Ovary (tissue), 7 donors: ENCODE measurements at regions not wholly inside any gene's neighbourhood (a gene's known extent, or its start where the extent isn't known, plus 50 kb on each side); places are given as distances from the start of the nearest gene placed in this dataset.
A peak's percentile ranks its signal among the peaks of the same experiment; 100 is the strongest.

Experiments
- DNase-seq, 5 donors: peaks; one replicate each; pipeline ENCODE4 v3.0.0-alpha.2; 2019 to 2020
- H3K27ac ChIP-seq, 2 donors: fragments of 200-600 bp; one replicate each; pipeline versions ENCODE4 v1.5.1 to v1.8.0; 2019 to 2022
- H3K27me3 ChIP-seq: fragments of 200-600 bp; one replicate; pipeline ENCODE4 v1.8.0; 2022
- H3K36me3 ChIP-seq: fragments of 200-600 bp; sonication (generic); one replicate; pipeline ENCODE4 v1.5.1; 2019
- H3K4me1 ChIP-seq: one replicate; pipeline ENCODE4 v1.8.1; 2013; ENCODE audit warnings: mild to moderate bottlenecking, moderate library complexity; ENCODE audit not compliant: insufficient read depth
- H3K4me3 ChIP-seq: fragments of 200-600 bp; sonication (generic); one replicate; pipeline ENCODE4 v1.5.1; 2017
- H3K9me3 ChIP-seq, 2 donors: fragments of 200-600 bp in 1 of 2; sonication (generic) in 1 of 2; one replicate each; pipeline versions ENCODE4 v1.5.1 to v1.8.1; 2013 to 2019; ENCODE audit warnings: mild to moderate bottlenecking in 1 of 2, moderate library complexity in 1 of 2
- EP300 ChIP-seq: sonication (generic); formaldehyde crosslinking; IDR thresholded peaks from one replicate; pipeline ENCODE4 v1.6.1; 2017; ENCODE audit warnings: antibody characterized with exemption
- POLR2A ChIP-seq: fragments of 450-650 bp; IDR thresholded peaks from one replicate; pipeline ENCODE4 v1.6.1; 2017; ENCODE audit warnings: antibody characterized with exemption, mild to moderate bottlenecking, moderate library complexity
- WGBS, 3 donors: extraction: QIAGEN DNeasy Blood & Tissue Kit in 1 of 3; methylation state at CpG; one replicate each; pipeline versions ENCODE4 v1.1.5 to v1.1.7; 2013 to 2017; 5-methylcytosine and 5-hydroxymethylcytosine counted together
- intact Hi-C, 4 donors: fragments of 100-400 bp; cut with DNase I; formaldehyde crosslinking; loops; one replicate each; pipeline versions ENCODE4 v1.11.0 to v1.15.1; 2022 to 2023
- TF ChIP-seq, protein P1 (sequence below), 3 donors: fragments of 450-650 bp in 2 of 3; fragments of 200-600 bp in 1 of 3; IDR thresholded peaks; one replicate each; pipeline versions ENCODE4 v1.5.1 to v1.8.0; 2016 to 2022; ENCODE audit warnings: antibody characterized with exemption in 3 of 3, mild to moderate bottlenecking in 1 of 3
- donor health status: DM: no; HTN: no; CAD: no; lungs with moderate emphysema.
- donor health status: DM: no; HTN: no; CAD: no.
- donor health status: Bipolar disorder and iron deficiency.
- donor health status: DM: no; HTN: no; CAD: no.
- donor health status: DM: yes; HTN: yes; CAD: no.

DNA sequence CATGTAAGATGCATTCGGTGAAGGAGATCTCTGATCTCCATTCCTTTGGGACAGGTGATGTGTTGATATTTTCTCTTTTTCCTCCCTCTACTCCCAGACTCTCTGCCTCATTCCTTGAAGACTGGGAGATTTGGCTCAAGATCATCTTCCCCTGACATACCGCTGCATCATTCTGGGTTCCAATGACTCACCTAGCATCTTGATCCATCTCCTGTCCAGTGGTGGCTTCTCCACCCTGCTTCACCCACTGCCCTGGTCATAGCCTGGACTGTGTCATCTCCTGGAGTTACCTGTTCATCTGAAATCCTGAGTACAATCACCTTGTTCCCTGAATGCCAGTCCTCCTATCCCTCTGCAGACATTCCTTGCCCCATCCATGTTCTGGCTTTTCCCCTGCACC, 57.4 kb upstream of the TRAK1 start:
- no peaks in the 10 kb centered on the region for H3K9me3 ChIP-seq
- TF ChIP-seq EP300: no peak
- TF ChIP-seq, protein P1, sequence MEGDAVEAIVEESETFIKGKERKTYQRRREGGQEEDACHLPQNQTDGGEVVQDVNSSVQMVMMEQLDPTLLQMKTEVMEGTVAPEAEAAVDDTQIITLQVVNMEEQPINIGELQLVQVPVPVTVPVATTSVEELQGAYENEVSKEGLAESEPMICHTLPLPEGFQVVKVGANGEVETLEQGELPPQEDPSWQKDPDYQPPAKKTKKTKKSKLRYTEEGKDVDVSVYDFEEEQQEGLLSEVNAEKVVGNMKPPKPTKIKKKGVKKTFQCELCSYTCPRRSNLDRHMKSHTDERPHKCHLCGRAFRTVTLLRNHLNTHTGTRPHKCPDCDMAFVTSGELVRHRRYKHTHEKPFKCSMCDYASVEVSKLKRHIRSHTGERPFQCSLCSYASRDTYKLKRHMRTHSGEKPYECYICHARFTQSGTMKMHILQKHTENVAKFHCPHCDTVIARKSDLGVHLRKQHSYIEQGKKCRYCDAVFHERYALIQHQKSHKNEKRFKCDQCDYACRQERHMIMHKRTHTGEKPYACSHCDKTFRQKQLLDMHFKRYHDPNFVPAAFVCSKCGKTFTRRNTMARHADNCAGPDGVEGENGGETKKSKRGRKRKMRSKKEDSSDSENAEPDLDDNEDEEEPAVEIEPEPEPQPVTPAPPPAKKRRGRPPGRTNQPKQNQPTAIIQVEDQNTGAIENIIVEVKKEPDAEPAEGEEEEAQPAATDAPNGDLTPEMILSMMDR (IDR thresholded peaks at IDR 0.05): no peak
- H3K4me3 ChIP-seq: no peak overlapping the region
- no peaks in the 10 kb centered on the region for H3K27me3 ChIP-seq
- intact Hi-C loops: no loop called here
- peak overlapping the region in 1 of 2 donors; percentile 72 for H3K27ac ChIP-seq
- H3K4me1 ChIP-seq: peaks cover 21% of the 10 kb centered on the region
- no peak for DNase-seq
- no peaks in the 10 kb centered on the region for H3K36me3 ChIP-seq
- WGBS, 3 donors: 87 to 95% (median 89%) methylated on average over 2 of the region's 2 CpGs

DNA sequence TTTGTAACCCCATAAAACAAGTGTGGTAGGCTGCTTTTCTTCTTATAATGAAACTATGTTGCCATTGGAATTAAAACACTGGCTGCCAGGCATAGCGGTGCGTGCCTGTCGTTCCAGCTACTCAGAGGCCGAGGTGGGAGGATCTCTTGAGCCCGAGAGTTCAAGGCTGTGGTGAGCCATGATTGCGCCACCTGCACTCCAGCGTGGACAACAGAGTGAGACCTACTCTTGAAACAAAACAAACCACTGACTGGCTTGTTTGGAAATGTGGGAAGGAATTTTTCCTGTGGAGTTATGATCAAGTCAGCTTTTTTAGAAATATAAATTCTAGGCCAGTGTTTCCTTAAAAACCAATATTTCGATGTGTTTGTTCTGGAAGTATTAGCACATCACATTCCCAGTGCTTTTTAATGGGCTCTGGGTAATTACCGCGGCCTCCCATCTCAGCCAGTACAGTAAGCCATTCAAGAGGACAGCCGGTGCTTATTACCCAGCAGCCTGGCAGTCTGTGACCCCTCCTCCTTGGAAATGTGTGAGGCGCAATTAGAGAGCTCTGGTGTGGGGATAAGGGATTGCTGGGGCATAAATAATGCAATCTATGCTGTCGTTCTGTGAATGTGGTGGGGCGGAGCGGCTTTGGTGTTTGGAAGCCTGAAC, 58.3 kb upstream of the TRAK1 start:
- Histone ChIP-seq H3K4me1 (peaks cover 21% of the 10 kb centered on the region), H3K4me3 (no peak overlapping the region), H3K27ac (peak overlapping the region in 1 of 2 donors; percentile 72), H3K9me3 (no peaks in the 10 kb centered on the region), H3K27me3 (no peaks in the 10 kb centered on the region), H3K36me3 (no peaks in the 10 kb centered on the region)
- TF ChIP-seq, protein P1 (IDR thresholded peaks at IDR 0.05): no peak
- TF ChIP-seq EP300: no peak
- no peak for TF ChIP-seq POLR2A
- intact Hi-C loops: no loop called here
- WGBS, 3 donors: 9 to 13% (median 12%) methylated on average over 15 of the region's 15 CpGs
- peak; percentile 78 to 94 (median 88) for DNase-seq

DNA sequence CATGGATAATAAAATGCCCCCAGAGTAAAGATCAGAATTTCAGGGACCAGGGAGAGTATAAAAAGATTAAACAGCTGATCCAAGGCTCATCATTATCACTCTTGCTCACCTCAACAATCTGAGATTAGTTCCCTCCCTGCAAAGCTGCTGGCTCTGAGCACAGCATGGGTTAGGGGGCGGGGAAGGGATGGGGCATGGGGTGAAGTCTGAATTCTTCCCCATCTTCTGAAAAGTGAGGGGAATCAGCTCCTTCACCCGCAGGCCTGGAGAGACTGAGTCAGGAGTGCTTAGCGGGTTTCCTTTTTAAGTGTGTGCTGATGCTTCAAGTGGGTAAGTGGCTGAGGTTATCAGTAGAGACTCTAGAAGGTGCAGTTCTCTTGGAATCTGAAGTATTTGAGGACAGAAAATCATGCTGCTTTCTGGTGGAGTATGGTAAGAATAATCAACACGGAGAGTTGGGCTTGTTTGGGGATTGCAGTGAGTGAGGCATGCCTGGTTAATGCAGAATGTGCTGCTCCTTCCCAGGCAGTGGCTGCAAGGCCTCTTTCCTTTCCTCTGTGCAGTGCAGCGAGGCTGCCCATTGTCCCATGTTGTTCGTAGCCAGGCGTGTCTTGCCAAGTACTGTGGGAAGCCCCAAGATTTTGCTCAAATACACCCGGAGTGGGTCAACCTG, 59.2 kb upstream of the TRAK1 start:
- no peaks in the 10 kb centered on the region for H3K27me3 ChIP-seq
- H3K4me1 ChIP-seq: peaks cover 21% of the 10 kb centered on the region
- H3K4me3 ChIP-seq: no peak overlapping the region
- TF ChIP-seq, protein P1 (IDR thresholded peaks at IDR 0.05): no peak
- TF ChIP-seq EP300: no peak
- TF ChIP-seq POLR2A: no peak
- peak in 4 of 5 donors; percentile 45 to 55 (median 49) for DNase-seq
- no peaks in the 10 kb centered on the region for H3K36me3 ChIP-seq
- H3K27ac ChIP-seq: peak overlapping the region in 1 of 2 donors; percentile 72
- WGBS, 3 donors: 16 to 20% (median 17%) methylated on average over 8 of the region's 8 CpGs
- H3K9me3 ChIP-seq: no peaks in the 10 kb centered on the region
- intact Hi-C loops: no loop called here

DNA sequence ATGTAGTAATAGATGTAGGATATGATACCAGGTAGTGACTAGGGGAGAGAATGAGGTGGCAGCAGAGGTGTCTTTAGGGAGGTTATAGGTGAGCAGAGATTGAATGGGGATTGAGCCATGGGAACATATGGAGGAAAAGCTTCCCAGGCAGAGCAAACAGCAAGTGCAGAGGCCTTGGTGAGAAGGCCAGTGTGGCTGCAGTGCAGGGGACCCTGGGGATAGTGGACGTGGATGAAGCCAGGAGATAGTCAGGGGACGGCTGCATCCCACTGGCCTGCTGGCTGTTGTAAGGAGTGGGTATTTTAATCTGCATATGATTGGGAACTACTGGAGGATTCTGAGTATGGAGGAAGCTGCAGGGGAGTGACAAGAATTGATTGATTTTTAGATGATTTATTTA, 62.7 kb upstream of the TRAK1 start:
- Histone ChIP-seq H3K27ac (no peak overlapping the region), H3K4me1 (peaks cover 20% of the 10 kb centered on the region), H3K27me3 (no peaks in the 10 kb centered on the region), H3K9me3 (no peaks in the 10 kb centered on the region), H3K36me3 (no peaks in the 10 kb centered on the region), H3K4me3 (no peak overlapping the region)
- intact Hi-C loops: no loop called here
- 93 to 98% (median 98%) methylated on average over 2 of the region's 2 CpGs for WGBS, 3 donors
- TF ChIP-seq EP300: no peak
- TF ChIP-seq, protein P1 (IDR thresholded peaks at IDR 0.05): no peak
- TF ChIP-seq POLR2A: no peak
- DNase-seq: no peak
